RPMI7951 (cell line): ENCODE measurements at regions not wholly inside any gene's neighbourhood (a gene's known extent, or its start where the extent isn't known, plus 50 kb on each side); places are given as distances from the start of the nearest gene placed in this dataset.
"Not testable (repeated sequence)": the region's sequence is repeated elsewhere in the genome, so short reads cannot be mapped to it uniquely, and the experiment has no call there.

Experiments used
- DNase-seq: peaks from one replicate; pipeline ENCODE4 v3.0.0-alpha.2; 2012; ENCODE audit warnings: low read depth

GRCh38 chr5:77909237-77909636 lies 133.1 kb upstream of the TBCA start:
- DNase-seq, result no peak

DNA sequence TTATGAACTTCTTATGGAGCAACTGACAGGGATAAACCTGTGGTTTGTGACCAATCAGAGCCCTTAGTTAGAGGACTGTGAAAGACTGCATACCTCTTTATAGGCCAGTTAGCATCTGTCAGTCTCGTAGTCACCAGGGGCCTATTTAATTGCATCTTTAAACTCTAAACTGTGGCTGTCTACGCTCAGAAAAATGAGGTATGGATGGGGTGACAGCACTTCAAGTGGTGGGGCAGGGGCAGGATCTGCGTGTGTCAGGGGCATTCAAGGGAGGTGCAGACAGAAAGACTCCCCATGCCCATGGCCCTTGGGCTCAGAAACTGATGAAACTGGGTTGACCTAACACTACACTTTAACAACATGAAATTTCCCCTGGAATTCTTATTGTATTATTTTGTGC lies 132.6 kb upstream of the TBCA start:
- no peak for DNase-seq

DNA sequence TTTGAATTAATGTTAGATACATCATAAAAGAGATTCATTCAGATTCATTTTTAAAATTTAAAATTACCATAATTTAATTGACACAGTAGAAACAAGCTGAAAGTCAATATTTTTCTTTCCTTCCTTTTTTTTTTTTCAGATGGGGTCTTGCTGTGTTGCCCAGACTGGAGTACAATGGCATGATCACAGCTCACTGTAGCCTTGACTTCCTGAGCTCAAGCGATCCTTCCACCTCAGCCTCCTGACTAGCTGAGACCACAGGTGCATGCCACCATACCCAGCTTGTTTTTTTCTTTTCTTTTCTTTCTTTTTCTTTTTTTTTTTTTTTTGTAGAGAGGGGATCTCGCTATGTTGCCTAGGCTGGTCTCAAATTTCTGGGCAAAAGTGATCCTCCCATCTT lies 131.6 kb upstream of the TBCA start:
- no peak for DNase-seq

GRCh38 chr5:77906806-77907205 lies 130.7 kb upstream of the TBCA start:
- DNase-seq, result peak; percentile 28

GRCh38 chr5:77904362-77904761 lies 128.2 kb upstream of the TBCA start:
- DNase-seq, result no peak

DNA sequence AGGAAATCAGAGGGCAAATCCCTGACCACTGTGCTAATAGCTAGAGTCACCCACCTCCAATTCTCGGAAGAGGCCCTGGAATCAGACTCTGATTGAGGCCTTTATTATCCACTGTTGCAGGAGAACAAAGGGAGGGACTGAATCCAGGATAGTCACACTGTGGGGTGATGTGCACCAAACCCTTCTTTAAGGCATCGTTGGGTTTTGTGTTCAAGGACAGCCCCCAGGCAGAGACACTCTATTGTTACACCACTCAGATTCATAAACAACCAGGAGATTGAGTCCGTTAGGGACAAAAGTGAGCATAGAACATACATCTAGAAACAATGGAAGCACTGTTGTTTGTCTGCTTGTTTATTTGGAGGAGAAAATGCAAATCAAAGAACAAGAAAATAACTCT lies 124.6 kb upstream of the TBCA start:
- DNase-seq, result no peak

GRCh38 chr5:77898385-77898784 lies 122.2 kb upstream of the TBCA start:
- no peak for DNase-seq

DNA sequence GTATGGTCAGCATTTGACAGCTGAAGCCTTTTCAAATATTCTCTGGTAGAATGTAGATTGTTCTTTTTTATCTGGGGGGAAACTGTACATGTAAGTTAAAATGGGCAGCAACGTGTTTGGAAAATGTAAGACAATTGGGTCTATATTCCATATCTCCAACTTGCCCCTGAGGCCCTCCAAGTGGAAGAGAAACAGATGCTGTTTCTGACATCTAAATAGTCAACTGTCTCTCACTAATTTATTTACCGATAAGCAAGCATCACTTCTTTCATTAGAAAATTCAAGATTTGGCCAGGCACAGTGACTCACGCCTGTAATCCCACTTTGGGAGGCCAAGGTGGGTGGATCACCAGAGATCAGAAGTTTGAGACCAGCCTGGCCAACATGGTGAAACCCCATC lies 120.2 kb upstream of the TBCA start:
- DNase-seq, result no peak

GRCh38 chr5:77894103-77894502 lies 118.0 kb upstream of the TBCA start:
- DNase-seq, result not testable (repeated sequence)

DNA sequence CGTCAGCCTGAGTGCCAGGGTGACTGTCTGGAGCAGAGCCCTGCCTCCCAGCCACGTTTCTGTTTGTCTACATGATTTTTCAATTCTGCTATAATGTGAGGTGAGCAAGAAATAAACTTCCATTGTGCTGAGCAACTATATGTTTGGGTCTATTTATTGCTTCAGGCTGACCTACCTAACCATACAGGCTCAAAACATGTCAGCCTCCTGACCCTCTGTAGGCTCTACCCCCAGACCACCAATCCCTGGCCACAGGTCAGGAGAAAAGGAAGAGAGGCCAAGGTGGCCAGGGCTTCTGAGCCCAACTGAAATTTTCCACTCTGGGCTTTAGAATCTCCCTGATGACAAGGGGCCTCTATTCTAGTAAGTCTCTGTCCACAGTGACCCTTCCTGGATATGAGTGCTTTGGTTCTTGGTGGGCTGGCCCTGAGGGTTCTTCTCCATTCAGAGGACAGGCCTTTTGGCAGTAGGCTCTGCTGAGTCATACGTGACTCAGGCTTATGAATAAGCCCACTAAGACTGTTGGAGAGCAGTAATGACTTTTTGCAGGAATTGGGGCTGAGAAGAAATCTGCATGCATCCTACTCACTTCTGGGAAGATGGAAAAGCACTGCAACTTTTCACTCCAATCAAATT lies 117.2 kb upstream of the TBCA start:
- peak; percentile 98 for DNase-seq

DNA sequence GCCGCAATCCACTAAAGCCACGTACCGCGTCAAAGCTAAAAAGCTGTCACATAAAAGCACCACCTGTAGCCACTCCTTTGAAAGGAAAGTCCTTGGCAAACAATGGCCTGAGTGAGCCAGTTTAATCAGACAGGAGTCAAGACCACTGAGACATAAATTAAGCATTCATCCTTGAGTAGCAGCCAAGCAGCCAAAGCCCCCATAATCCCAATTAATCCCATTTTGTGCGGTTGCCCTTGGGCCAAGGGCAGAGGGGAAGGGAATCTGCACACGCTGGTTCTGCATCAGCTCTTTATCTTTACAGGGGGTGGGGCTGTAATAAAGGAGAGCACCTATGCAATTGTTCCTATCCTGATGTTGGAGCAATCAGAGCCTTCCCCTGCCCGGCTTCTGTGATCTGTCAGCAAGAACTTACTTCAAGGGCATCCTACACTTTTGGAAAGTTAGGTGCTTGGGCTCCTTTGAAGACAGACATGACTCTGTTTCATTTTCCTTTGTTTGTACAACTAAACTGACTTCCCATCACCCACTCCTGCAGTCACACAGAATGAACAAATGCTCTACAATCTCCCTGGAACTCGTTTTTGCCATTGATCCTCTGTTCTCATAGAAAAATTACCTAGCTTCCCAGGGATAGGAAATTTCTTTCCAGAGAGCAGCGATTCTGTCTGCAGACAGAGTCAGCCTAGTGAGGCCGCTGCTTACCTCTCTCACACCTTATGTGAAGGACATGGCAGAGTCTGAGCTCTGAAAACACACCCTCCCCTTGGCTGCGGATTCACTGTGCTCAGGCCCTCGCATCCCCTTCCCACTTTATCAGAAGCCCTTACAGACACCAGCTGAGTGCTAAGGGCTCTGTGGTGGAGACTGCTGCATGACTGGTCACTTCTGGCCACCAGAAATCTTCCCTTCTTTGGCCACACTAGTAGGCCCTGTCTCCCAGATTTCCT lies 116.2 kb upstream of the TBCA start:
- no peak for DNase-seq

DNA sequence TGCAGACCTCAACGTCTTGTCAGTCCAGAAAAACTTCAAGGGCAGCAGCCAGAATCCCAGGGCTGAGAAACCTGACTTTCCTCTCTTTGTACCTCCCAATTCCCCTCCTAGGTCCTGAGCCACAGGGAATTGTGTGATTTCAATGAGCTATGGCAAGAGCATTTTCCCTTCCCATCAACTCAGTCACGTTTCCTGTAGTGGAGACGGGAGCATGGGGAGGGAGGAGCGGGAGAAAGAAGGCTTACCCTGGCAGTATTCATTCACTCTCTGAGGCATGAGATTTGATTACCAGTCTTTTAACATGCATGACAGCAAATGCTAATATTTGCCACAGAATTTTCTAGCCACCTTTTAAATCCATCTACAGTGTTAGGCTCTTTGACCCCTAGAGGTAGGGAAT lies 109.4 kb upstream of the TBCA start:
- no peak for DNase-seq

GRCh38 chr5:77882670-77883257 lies 106.6 kb upstream of the TBCA start:
- peak; percentile 31 for DNase-seq

GRCh38 chr5:77881528-77881927 lies 105.4 kb upstream of the TBCA start:
- DNase-seq, result no peak

GRCh38 chr5:77877516-77878355 lies 101.6 kb upstream of the TBCA start:
- no peak for DNase-seq

- DNase-seq, result no peak
Observed at GRCh38 chr5:77876862-77877502, 100.8 kb upstream of the TBCA start.

DNA sequence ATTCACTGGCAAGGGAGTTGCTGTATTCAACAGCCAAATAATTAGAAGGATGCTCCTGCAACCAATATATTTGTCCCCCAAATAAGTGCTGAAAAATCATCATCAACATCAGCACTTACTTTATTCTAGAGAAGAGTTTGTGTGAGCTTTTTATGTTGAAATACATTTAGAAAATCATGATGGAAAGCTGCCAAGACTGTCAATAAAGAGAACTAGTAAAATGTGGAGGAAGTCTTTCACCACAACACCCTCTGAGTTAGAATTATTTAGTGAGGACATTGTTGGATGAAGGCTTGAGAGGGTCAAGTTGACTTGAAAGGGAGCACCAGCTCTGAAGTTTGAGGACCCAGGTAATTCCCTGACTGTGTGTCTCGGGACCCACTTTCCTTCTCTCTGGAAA lies 100.2 kb upstream of the TBCA start:
- DNase-seq, result no peak

DNA sequence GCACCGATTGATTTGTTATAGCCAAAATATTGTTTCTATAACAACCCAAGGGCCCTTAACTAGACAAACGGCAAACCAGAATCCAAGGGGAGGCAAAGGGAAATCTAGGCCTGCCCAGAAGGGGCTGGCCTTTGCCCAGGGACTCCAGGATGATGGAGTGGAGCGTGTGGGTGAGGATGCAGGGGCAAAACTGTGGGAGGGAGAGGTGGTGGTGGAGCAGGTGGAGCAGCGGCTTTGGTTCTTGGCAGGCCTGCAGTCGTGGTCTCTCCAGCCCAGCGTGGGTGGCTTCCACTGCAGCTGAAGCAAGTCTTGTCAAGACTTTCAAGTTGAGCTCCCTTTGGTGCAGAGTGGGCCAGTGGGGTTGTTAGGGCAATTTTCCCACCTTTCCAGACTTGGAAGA lies 98.6 kb upstream of the TBCA start:
- DNase-seq, result no peak

DNA sequence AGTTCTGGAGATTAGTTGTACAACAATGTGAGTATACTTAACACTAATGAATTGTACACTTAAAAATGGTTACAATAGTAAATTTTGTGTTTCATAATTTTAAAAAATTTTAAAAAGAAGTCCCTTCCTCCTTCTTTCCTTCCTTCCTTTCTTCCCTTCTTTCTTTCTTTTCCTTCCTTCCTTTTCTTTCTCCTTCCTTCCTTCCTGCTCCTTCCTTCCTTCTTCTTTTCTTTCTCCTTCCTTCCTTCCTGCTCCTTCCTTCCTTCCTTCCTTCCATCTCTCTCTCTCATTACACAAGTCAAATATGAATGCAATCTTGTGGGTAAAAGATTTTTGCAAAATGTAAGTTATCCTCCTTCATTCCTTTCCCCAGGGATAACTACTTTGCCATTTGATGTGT lies 97.1 kb upstream of the TBCA start:
- DNase-seq, result no peak

DNA sequence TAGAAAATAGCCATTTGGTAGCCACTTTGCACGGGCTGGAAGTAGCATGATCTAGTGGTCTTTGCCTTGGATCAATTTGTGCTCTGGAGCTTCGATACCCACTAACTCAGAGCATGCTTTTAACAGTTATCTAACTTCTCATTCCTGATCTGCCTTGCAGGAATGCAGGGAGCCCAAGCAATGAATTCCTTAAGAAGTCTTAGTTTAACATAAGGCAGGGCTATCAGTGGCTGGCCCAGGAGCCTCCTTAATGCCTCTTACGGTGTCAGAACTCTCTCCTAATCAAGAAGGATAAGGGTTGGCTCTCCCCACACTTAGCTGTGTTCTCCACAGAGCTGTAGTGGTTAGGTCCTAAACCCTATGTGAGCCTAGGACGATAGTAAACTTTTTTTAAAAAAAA lies 95.8 kb upstream of the TBCA start:
- no peak for DNase-seq

GRCh38 chr5:77871016-77871415 lies 94.9 kb upstream of the TBCA start:
- DNase-seq, result no peak
